GM18868 (cell line): ENCODE measurements at regions not wholly inside any gene's neighbourhood (a gene's known extent, or its start where the extent isn't known, plus 50 kb on each side); places are given as distances from the start of the nearest gene placed in this dataset.
A peak's percentile ranks its signal among the peaks of the same experiment; 100 is the strongest.
"Not testable (repeated sequence)": the region's sequence is repeated elsewhere in the genome, so short reads cannot be mapped to it uniquely, and the experiment has no call there.

ENCODE experiments used
- ATAC-seq: cut with Tn5 transposase; IDR thresholded peaks from one replicate; pipeline ENCODE4 v1.9.1; 2021; ENCODE audit warnings: mild to moderate bottlenecking, moderate library complexity; ENCODE audit not compliant: unreplicated experiment

DNA sequence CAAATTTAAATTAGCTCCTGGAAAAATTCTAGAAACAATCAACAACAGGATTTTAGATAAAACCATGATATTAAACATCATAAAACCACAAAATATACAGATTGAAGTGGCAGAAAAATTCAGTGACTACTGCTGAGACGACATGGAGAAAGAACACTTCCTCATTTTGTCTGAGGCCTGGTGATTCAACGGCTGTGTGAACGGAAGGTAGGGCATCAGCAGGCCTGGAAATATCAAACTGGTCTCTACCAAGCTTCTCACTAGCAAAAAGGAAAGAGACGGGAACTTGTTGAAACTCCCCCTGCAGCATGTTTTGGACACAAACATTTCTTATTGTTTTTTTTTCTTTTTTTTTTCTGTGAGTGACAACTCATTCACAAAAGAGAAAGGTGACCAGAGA, 58.0 kb upstream of the AHI1 start:
- peak; percentile 83 for ATAC-seq

DNA sequence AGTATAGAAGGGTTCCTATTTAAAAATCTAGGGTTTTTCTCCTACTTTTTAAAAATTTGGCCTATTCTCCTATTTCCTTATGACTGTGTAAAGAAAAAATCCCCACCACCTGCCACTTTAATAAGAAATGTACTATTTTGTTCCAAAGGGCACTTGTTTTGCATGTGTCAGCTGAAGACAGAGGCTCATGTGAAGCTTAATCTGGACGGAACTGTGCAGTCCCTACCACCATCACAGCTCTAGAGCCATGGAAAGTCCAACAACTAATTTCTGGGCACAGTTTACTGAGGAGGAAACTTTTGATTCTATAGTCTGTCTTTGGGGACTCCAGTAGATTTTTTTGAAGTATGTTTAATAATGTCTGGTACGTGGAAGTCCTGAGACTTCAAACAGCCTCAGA, 60.0 kb upstream of the AHI1 start:
- ATAC-seq: peak; percentile 47

DNA sequence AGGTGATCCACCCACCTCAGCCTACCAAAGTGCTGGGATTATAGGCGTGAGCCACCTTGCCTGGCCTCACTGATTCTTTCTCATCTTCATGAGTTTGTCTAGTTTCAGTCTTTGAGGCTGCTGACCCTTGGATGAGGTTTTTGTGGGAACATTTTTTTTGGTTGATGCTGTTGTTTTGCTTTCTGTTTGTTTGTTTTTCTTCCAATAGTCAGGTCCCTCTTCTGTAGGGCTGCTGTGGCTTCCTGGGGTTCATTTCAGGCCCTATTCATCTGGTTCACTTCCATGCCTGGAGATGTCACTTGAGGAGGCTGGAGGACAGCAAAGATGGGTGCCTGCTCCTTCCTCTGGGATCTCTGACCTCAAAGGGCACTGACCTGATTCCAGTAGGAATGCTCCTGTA, 68.1 kb upstream of the AHI1 start:
- not testable (repeated sequence) for ATAC-seq

DNA sequence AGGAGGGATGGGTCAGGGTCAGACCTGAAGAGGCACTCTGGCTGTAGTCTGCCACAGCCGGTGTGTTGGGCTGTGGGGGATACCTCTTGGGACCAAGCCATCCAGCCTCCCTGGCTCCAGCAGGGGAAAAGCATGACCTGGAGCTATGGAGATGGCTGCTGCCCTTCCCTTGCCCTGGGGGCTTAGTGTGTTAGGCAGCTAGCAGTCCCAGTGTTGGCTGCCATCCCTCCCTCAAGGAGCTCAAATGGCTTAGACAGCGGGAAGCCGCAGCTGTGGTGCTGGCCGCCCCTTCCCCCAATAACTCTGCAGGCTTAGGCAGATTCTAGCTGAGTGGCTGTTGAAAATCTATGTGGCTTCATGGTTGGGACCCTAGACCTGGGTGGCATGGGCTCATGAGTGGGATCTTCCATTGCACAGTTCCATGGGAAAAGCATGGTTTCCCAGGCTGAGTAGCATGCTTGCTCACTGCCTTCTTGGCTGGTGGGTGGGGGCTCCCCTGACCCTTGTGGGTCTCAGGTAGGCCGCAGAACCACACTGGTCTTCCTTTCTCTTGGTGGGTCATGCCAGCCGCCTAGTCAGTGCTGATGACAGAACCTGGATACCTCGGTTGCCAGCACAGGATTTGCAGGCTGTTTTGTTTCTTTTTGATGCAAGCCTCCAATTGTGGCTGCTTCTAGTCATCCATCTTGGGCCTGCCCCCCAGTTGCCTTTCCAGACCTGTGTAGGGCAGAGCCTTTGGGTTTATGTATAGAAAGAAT, 69.0 kb upstream of the AHI1 start:
- no peak for ATAC-seq

DNA sequence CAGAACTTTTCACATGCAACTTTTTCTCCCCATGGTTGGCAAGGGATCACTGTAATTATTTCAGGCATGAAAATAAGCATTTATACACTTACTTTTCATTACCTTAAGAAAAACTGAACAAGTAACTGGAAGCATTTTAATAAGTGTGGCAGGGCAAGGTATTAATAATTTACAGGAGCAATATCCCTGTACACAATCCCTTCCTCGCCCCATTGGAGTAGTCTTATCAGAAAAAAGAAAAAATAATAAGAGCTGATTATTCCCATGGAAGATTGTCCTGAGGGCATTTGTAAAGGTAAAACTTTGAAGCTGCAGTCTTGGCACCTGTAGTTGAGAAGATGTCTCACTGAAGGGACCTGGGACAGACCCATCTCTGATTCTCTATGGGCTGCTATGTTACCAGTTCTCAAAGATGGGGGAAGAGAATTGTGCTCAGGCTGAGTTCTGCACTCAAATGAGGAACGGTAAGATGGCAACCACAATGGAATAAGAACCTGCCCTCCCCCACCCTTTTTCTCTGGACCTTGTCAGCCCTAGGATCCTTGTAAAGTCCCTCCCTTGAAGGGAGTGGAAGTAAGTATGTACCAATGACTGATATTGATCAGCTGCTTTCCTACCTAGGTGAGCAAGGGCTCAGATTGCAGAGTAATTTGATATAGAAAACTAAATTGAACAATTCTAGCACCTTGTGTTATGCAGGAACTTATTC, 70.0 kb upstream of the AHI1 start:
- no peak for ATAC-seq

DNA sequence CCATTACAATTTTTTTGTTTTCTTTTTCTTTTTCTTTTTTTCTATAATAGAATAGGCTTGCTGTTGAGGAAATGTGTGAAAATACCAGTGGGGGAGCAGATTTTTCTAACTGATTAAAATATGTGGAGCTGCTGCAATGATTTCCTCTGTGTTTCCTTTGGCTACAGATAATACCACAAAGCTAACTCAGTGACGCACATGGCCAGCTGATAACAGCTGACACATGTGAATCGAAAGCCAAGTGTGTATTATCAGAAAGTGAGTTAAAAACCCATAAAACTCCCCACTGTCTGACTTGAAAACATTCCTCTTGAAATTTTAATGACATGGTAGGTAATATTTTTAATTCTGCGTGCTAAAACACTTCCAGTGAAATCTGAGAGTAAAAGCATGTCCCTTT, 70.8 kb upstream of the AHI1 start:
- peak; percentile 85 for ATAC-seq

DNA sequence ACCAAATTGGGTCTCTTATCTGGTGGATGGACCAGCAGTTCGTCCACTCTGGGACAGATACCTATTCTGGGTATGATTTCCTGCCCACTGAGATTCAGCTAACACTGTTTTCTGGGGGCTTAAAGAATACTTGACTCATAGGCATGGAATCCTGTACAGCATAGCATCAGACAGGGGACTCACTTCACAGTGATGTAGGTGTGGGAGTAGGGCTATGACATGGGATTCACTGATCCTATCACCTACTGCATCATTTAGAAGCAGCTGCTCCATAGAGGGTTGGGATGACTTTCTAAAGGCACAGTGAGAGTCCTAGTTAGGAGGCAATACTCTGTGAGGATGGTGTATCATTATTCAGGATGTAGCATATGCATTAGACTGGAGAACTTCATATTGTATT, 74.5 kb upstream of the AHI1 start:
- ATAC-seq: no peak

DNA sequence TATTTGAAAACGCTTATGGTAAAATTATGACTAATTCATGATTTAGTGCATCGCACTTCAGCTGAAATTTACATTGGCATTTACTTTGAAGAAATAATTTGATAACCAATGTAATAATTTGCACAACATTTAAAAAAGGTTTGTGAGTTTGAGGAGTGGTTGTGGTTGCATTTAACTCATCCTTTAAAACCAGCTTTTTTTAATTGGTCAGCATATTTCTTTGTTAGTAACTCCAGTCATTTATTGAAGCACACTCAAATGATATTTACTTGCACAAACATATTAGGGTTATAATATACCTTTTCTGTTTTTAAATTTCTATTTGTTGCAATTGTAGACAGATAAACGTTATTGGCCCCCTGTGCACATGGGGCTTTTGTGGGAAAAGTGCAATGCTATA, 78.1 kb upstream of the AHI1 start:
- no peak for ATAC-seq

DNA sequence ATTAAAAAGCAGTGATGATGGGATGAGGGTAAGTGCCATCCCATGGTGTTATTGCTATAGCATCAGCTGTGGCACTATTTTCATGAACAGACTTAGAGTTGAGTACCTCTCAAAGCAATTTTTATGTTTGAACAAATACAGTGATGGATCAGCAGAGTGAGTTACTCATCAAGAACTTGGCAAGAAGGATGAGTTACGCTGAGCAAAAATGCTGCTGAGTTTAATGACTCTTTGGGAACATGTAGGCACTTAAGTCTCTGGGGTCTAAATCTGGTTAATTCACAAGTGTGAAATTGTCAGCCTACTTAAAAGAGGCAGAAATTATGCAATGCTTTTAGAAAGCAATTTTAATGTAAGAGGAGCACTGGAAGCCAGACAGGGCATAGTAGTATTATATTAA, 78.5 kb upstream of the AHI1 start:
- no peak for ATAC-seq

DNA sequence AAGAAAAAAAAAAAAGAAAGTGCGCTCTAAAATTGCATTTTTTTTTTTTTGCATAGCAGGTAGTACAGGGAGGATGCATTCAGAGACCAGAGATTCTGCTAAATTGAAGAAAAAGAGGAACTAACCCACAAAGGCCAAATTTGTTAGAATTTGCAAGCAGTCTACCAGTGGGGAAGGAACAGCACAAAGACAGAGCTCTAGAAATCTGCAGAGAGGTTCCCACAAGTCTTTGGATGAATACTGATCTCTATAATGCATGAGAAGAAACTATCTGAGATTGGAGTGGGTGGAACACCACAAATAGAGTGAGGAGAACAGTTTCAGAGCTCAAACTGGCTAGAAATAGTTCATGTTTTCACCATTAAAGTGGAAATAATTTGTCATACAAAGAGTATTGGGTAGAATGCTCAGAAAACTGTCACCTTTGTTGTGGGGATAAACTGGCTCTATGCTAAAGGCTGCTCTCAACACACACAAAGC, 79.6 kb upstream of the AHI1 start:
- peak; percentile 96 for ATAC-seq

DNA sequence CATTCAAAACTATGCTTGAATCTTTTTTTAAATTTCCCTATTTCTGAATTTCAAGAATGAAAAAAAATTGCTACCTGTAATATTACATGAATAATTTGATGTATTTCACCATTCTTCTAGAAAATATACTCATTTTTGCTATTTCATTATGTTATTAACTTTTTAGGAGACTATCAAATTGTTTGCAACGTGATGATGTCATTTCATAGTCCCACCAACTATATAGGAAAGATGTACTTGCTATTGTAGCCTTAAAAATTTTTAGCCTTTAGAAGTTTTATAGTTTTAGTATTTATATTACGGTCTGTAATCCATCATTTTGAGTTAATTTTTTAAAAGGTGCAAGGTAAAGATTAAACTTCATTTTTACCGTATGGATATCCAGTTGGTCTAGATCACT, 81.4 kb upstream of the AHI1 start:
- ATAC-seq: no peak

DNA sequence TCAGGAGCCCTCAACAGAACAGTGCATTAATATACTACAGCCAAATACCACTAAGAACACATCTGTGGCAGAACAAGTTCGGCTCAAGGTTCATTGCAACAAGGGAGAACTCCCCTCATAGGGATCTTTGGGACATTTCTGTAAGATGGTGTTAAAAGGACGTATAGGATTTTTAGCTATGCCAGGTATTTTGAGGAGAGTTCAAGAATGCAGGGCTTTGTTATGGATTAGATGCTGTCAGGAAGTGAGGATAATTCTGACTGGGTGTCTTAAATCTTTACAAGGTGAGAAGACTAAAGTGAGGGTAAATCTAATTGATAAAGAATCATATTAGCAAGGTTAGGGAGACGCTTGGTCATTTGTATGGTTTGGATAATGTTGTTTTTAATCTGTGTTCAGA, 83.7 kb upstream of the AHI1 start:
- no peak for ATAC-seq

DNA sequence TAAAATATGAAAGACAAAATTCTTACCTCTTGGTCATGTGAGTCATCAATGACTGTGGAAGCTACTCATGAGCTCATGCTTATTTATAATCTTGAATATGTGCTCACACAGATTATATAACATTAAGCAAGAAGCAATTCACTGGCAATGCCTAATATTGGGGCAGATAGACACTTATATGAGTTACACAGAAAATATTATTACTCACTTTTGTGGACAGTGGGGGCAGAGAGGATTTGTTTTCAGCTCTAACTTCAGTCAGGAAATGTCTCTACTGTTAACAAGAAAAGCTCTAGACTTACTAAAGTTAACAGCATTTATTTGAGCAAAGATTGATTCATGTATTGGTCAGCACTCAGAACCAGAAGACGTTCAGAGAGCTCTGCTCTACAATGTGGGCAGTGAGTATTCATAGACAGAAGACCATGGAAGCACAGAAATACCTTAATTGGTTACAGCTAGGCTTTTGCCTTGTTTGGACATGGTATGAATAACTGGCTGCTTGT, 85.8 kb upstream of the AHI1 start:
- no peak for ATAC-seq

DNA sequence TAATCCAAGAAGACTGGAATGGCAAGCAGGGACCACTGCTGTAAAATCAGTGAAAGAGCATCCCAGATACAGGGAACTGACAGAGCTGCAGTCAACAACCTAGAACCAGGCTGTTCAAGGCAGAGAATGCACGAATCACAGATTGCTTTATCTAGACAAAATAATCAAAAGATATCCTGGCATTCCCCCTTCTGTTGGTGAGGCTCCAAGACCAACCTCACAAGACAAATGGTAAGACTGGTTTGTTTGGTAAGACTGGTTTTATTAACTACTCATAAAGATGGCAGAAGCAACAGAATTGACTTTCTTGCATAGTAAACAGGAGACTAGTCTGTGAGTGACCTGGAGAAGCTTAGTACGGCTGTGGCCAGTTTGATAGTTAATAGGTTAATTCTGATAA, 88.8 kb upstream of the AHI1 start:
- ATAC-seq: peak; percentile 12

DNA sequence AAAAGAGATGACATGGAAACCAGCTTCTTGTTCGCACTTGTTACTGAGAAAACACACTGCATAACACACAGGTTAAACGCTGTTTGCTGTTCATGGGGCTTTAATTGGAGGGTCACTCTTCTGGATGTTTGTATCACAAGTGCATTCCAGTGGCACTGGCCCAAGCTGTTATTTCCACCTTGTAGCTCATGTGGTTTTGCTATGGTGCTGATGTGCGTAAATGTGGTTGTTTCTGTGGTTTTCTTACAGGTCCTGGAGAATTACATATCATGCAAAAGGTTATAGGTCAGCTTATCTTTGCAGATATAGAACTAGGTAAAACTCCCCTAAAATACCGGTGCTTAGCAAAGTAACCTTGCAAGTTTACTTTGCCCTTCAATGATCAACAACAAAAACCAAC, 89.3 kb upstream of the AHI1 start:
- peak; percentile 61 for ATAC-seq

DNA sequence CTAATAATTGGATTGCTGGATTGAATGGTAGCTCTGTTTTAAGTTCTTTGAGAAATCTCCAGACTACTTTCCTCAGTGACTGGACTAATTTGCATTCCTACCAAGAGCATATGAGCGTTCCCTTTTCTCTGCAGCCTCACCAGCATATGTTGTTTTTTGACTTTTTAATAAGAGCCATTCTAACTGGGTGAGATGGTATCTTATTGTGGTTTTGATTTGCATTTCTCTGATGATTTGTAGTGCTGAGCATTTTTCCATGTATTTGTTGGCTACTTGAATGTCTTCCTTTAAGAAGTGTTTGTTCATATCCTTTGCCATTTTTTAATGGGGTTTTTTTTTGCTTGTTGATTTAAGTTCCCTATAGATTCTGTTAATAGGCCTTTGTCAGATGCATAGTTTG, 94.7 kb upstream of the AHI1 start:
- no peak for ATAC-seq

DNA sequence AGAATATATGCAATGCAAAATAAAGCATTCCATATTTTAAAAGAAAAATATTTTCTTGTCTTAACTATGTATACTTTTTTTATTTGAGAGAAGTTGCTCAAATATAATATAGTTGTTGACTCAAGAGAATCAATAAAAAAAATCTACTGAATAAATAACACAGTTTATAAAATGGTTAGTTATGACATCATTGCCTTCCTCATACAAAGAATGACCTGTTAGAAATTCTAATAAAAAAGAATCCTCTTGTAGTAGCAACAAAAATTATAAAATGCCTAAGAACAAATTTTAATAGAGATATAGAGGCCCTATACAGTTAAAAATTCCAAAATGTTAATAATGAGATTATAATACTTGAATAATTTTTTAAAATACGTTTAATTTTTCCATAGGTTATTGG, 96.5 kb upstream of the AHI1 start:
- no peak for ATAC-seq

DNA sequence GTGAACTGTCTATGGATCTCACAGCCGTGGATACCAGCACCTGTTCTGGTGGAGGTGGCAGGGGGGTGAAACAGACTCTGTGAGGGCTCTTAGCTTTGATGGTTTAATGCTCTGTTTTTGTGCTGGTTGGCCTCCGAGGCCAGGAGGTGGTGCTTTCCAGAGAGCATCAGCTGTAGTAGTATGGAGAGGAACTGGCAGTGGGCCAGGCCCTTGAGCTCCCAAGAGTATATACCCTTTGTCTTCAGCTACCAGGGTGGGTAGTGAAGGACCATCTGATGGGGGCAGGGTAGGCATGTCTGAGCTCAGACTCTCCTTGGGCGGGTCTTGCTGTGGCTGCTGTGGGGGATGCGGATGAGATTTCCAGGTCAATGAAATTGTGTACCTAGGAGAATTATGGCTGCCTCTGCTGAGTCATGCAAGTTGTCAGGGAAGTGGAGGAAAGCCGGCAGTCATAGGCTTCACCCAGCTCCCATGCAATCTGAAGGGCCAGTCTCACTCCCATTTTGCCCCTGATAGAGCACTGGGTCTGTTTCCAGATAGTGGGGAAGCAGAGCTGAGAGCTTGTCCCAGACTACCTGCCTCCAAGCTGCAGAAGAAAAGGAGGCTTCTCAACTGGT, 102.7 kb upstream of the AHI1 start:
- no peak for ATAC-seq

DNA sequence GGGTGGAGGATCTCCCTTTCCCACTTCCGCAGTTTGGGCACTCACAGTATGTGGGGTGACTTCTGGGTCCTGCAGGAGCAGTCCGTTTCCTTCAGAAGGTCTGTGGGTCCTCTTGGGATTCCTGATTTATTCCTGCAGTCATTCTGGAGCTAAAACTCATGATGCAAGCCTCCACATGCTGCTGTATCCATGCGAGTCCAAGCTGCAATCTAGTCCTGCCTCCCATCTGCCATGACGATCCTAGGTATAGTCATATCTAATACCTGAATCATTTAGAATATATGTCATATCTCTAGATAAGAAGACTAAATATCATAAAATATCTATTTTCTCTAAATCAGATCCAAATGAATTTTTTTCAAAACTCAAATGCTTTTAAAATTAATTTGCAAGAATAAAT, 103.4 kb upstream of the AHI1 start:
- no peak for ATAC-seq

DNA sequence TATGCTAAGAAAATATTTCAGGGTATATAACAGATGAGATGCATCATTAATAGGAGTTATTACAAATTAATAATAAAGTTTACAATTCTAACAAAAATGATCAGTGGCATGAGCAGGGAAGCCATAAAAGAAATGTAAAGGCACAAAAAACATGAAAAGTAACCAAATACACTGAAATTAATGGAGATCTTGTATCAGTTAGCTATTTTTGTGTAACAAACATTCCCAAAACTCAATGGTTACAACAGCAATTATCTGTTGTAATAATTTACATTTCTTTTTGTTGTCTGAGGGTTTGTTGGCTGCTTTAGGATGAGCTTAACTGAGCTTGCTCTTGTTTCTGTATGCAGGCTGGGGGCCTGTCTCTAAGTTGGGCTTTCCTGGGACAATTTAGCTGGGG, 104.3 kb upstream of the AHI1 start:
- ATAC-seq: no peak

DNA sequence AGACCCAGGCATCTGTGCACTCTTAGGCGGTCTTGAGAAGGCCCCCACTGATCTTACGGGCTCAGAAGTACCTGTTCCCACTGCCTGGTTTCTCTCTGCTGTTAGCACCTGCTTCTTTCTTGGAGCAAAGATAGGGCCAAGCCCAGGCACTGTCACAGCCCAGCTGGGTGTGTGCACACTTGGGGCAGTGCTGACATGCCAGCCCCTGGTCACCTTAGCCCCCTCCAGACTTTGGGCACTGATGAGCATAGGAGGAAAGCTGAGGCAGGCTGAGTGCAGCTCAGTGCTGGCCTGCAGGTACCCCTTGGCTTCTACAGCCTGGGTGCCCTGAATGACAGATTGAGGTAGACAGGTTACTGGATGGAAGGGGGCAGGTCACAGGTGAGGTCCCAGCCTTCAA, 105.7 kb upstream of the AHI1 start:
- ATAC-seq: no peak
